ENCODE measurements at regions not wholly inside any gene's neighbourhood (a gene's known extent, or its start where the extent isn't known, plus 50 kb on each side); places are given as distances from the start of the nearest gene placed in this dataset.

- H3K27me3 Mint-ChIP-seq: no peaks in the 10 kb centered on the region
- H3K36me3 Mint-ChIP-seq: no peaks in the 10 kb centered on the region
- H3K9me3 Mint-ChIP-seq: no peaks in the 10 kb centered on the region
- no peak overlapping the region for H3K27ac Mint-ChIP-seq
- H3K4me1 Mint-ChIP-seq: no peaks in the 10 kb centered on the region
- H3K4me3 Mint-ChIP-seq: no peak overlapping the region
Observed at GRCh38 chr6:6900569-6901204, 207.1 kb upstream of the RREB1 start.

GRCh38 chr6:6901205-6901719 is 206.5 kb upstream of the RREB1 start:
- Mint-ChIP-seq H3K9me3 (no peaks in the 10 kb centered on the region), H3K36me3 (no peaks in the 10 kb centered on the region), H3K4me3 (no peak overlapping the region), H3K27ac (no peak overlapping the region), H3K27me3 (no peaks in the 10 kb centered on the region), H3K4me1 (no peaks in the 10 kb centered on the region)

GRCh38 chr6:6901945-6902344 is 205.8 kb upstream of the RREB1 start:
- Mint-ChIP-seq H3K27ac (no peak overlapping the region), H3K27me3 (no peaks in the 10 kb centered on the region), H3K9me3 (no peaks in the 10 kb centered on the region), H3K36me3 (no peaks in the 10 kb centered on the region), H3K4me3 (no peak overlapping the region), H3K4me1 (no peaks in the 10 kb centered on the region)

- no peaks in the 10 kb centered on the region for H3K9me3 Mint-ChIP-seq
Observed at GRCh38 chr6:6905961-6906518, 201.7 kb upstream of the RREB1 start.

GRCh38 chr6:6906570-6907213 is 201.1 kb upstream of the RREB1 start:
- no peak overlapping the region for H3K4me3 Mint-ChIP-seq
- no peaks in the 10 kb centered on the region for H3K9me3 Mint-ChIP-seq
- no peak overlapping the region for H3K27ac Mint-ChIP-seq
- H3K4me1 Mint-ChIP-seq: no peaks in the 10 kb centered on the region
- no peaks in the 10 kb centered on the region for H3K36me3 Mint-ChIP-seq
- peaks cover 3% of the 10 kb centered on the region for H3K27me3 Mint-ChIP-seq

More at GRCh38 chr6:6905961-6906518, 201.7 kb upstream of the RREB1 start:
- Mint-ChIP-seq H3K4me1 (no peaks in the 10 kb centered on the region), H3K4me3 (no peak overlapping the region), H3K36me3 (no peaks in the 10 kb centered on the region), H3K27ac (no peak overlapping the region), H3K27me3 (peaks cover 3% of the 10 kb centered on the region)

GRCh38 chr6:6907286-6907685 is 200.5 kb upstream of the RREB1 start:
- Mint-ChIP-seq H3K27me3 (peaks cover 3% of the 10 kb centered on the region), H3K9me3 (no peaks in the 10 kb centered on the region), H3K4me3 (no peak overlapping the region), H3K4me1 (no peaks in the 10 kb centered on the region), H3K27ac (no peak overlapping the region), H3K36me3 (no peaks in the 10 kb centered on the region)

- Mint-ChIP-seq H3K9me3 (no peaks in the 10 kb centered on the region), H3K4me1 (no peaks in the 10 kb centered on the region), H3K27me3 (peaks cover 3% of the 10 kb centered on the region), H3K4me3 (no peak overlapping the region), H3K27ac (no peak overlapping the region), H3K36me3 (no peaks in the 10 kb centered on the region)
Observed at GRCh38 chr6:6908121-6908520, 199.6 kb upstream of the RREB1 start.

GRCh38 chr6:6909111-6909510 is 198.7 kb upstream of the RREB1 start:
- Mint-ChIP-seq H3K4me3 (no peak overlapping the region), H3K27ac (no peak overlapping the region), H3K27me3 (peaks cover 3% of the 10 kb centered on the region), H3K36me3 (no peaks in the 10 kb centered on the region), H3K9me3 (no peaks in the 10 kb centered on the region), H3K4me1 (no peaks in the 10 kb centered on the region)

- Mint-ChIP-seq H3K4me1 (peaks cover 4% of the 10 kb centered on the region), H3K36me3 (no peaks in the 10 kb centered on the region), H3K27me3 (peaks cover 6% of the 10 kb centered on the region), H3K27ac (no peak overlapping the region), H3K4me3 (no peak overlapping the region), H3K9me3 (no peaks in the 10 kb centered on the region)
Observed at GRCh38 chr6:6910734-6911295, 196.9 kb upstream of the RREB1 start.

GRCh38 chr6:6911391-6911790 is 196.4 kb upstream of the RREB1 start:
- H3K27me3 Mint-ChIP-seq: peaks cover 6% of the 10 kb centered on the region
- no peaks in the 10 kb centered on the region for H3K36me3 Mint-ChIP-seq
- H3K9me3 Mint-ChIP-seq: no peaks in the 10 kb centered on the region
- H3K27ac Mint-ChIP-seq: no peak overlapping the region
- H3K4me3 Mint-ChIP-seq: no peak overlapping the region
- peaks cover 10% of the 10 kb centered on the region for H3K4me1 Mint-ChIP-seq

- Mint-ChIP-seq H3K4me1 (peaks cover 20% of the 10 kb centered on the region), H3K27me3 (peaks cover 6% of the 10 kb centered on the region), H3K4me3 (no peak overlapping the region), H3K27ac (no peak overlapping the region), H3K36me3 (no peaks in the 10 kb centered on the region), H3K9me3 (no peaks in the 10 kb centered on the region)
Observed at GRCh38 chr6:6912817-6913744, 194.7 kb upstream of the RREB1 start.

GRCh38 chr6:6915219-6915618 is 192.5 kb upstream of the RREB1 start:
- Mint-ChIP-seq H3K27me3 (peaks cover 6% of the 10 kb centered on the region), H3K36me3 (no peaks in the 10 kb centered on the region), H3K4me1 (peaks cover 33% of the 10 kb centered on the region), H3K4me3 (peak overlapping the region; percentile 54), H3K9me3 (peaks cover 4% of the 10 kb centered on the region), H3K27ac (no peak overlapping the region)

GRCh38 chr6:6915813-6916547 is 191.8 kb upstream of the RREB1 start:
- H3K4me3 Mint-ChIP-seq: peak overlapping the region; percentile 54
- no peaks in the 10 kb centered on the region for H3K36me3 Mint-ChIP-seq
- peaks cover 9% of the 10 kb centered on the region for H3K27me3 Mint-ChIP-seq
- no peak overlapping the region for H3K27ac Mint-ChIP-seq
- H3K9me3 Mint-ChIP-seq: peaks cover 5% of the 10 kb centered on the region
- peaks cover 36% of the 10 kb centered on the region for H3K4me1 Mint-ChIP-seq

GRCh38 chr6:6916598-6916997 is 191.2 kb upstream of the RREB1 start:
- Mint-ChIP-seq H3K4me1 (peaks cover 36% of the 10 kb centered on the region), H3K27me3 (peaks cover 9% of the 10 kb centered on the region), H3K9me3 (peaks cover 5% of the 10 kb centered on the region), H3K27ac (no peak overlapping the region), H3K4me3 (no peak overlapping the region), H3K36me3 (no peaks in the 10 kb centered on the region)

Data from activated naive CD4-positive, alpha-beta T cell treated with anti-CD3 and anti-CD28 coated beads, Interleukin-2, amount 50 U/mL, for 24 hours (primary cell).